SK-N-SH (cell line): ENCODE measurements at regions not wholly inside any gene's neighbourhood (a gene's known extent, or its start where the extent isn't known, plus 50 kb on each side); places are given as distances from the start of the nearest gene placed in this dataset.

Experiments used
- CHD2 ChIP-seq: fragments of 150-350 bp; IDR thresholded peaks from 2 replicates; pipeline ENCODE4 v1.6.1; 2018; ENCODE audit warnings: low read length; ENCODE audit not compliant: partially characterized antibody
- EP300 ChIP-seq, 2 experiments: IDR thresholded peaks; 2 replicates each; pipeline versions ENCODE4 v1.4.0 to v1.6.1; 2012; ENCODE audit warnings: borderline replicate concordance in 1 of 2, low read depth in 1 of 2, low read length in 1 of 2
- EZH2phosphoT487 ChIP-seq: fragments of 200-600 bp; sonication (generic); IDR thresholded peaks from 2 replicates; pipeline ENCODE4 v1.6.1; 2017; ENCODE audit warnings: low read depth, mixed run types, mild to moderate bottlenecking, antibody characterized with exemption, moderate library complexity, borderline replicate concordance
- GABPA ChIP-seq: IDR thresholded peaks from 2 replicates; pipeline ENCODE4 v1.4.0; 2012; ENCODE audit warnings: low read depth, mild to moderate bottlenecking
- MEF2A ChIP-seq: IDR thresholded peaks from 2 replicates; pipeline ENCODE4 v1.4.0; 2012; ENCODE audit warnings: low read depth, borderline replicate concordance
- POLR2AphosphoS5 ChIP-seq: IDR thresholded peaks from 2 replicates; pipeline ENCODE4 v1.6.1; 2012; ENCODE audit warnings: low read depth, low read length
- TCF12 ChIP-seq: IDR thresholded peaks from 2 replicates; pipeline ENCODE4 v1.4.0; 2012
- YY1 ChIP-seq: IDR thresholded peaks from 2 replicates; pipeline ENCODE4 v1.4.0; 2012; ENCODE audit warnings: low read depth, mild to moderate bottlenecking
- TF ChIP-seq, protein P1 (sequence below): fragments of 200-600 bp; sonication (generic); IDR thresholded peaks from 2 replicates; pipeline ENCODE4 v1.6.1; 2017; ENCODE audit warnings: antibody characterized with exemption, mild to moderate bottlenecking, moderate library complexity
- TF ChIP-seq, protein P2 (sequence below): fragments of 150-350 bp; IDR thresholded peaks from 2 replicates; pipeline ENCODE4 v1.6.1; 2017; ENCODE audit warnings: antibody characterized with exemption, low read length, low read depth, borderline replicate concordance
- TF ChIP-seq, protein P3 (sequence below): IDR thresholded peaks from 2 replicates; pipeline ENCODE4 v1.4.0; 2012; ENCODE audit warnings: low read depth, borderline replicate concordance
- TF ChIP-seq, protein P4 (sequence below): IDR thresholded peaks from 2 replicates; pipeline ENCODE4; 2012
- TF ChIP-seq, protein P5 (sequence below): IDR thresholded peaks from 2 replicates; pipeline ENCODE4 v1.6.1; 2012; ENCODE audit warnings: mild to moderate bottlenecking, low read depth, low read length, moderate library complexity
- TF ChIP-seq, protein P6 (sequence below): IDR thresholded peaks from 2 replicates; pipeline ENCODE4 v1.4.0; 2012; ENCODE audit warnings: low read depth

DNA sequence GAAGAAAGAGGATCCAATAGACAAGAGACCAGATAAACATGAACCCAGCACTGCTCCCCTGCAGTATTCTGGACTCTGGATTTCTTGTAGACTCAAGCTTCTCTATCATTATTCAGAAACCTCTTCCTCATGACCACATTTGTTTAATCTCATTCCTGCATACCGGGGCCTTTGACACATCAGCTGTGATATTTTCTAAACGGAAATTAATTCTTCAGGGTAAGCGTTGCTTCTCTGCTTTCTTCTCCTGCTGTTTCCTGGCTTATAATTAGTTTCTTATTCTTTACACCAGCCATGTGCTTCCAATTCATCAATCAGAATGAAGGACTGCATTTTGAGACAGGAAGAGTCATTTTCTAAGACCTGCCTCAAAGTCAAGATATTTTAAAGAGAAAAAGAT, 54.2 kb upstream of the TARP start:
- TF ChIP-seq, protein P1, sequence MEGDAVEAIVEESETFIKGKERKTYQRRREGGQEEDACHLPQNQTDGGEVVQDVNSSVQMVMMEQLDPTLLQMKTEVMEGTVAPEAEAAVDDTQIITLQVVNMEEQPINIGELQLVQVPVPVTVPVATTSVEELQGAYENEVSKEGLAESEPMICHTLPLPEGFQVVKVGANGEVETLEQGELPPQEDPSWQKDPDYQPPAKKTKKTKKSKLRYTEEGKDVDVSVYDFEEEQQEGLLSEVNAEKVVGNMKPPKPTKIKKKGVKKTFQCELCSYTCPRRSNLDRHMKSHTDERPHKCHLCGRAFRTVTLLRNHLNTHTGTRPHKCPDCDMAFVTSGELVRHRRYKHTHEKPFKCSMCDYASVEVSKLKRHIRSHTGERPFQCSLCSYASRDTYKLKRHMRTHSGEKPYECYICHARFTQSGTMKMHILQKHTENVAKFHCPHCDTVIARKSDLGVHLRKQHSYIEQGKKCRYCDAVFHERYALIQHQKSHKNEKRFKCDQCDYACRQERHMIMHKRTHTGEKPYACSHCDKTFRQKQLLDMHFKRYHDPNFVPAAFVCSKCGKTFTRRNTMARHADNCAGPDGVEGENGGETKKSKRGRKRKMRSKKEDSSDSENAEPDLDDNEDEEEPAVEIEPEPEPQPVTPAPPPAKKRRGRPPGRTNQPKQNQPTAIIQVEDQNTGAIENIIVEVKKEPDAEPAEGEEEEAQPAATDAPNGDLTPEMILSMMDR = no peak
- TF ChIP-seq MEF2A = no peak
- TF ChIP-seq YY1 = no peak
- TF ChIP-seq, protein P2, sequence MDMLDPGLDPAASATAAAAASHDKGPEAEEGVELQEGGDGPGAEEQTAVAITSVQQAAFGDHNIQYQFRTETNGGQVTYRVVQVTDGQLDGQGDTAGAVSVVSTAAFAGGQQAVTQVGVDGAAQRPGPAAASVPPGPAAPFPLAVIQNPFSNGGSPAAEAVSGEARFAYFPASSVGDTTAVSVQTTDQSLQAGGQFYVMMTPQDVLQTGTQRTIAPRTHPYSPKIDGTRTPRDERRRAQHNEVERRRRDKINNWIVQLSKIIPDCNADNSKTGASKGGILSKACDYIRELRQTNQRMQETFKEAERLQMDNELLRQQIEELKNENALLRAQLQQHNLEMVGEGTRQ = no peak
- TF ChIP-seq, protein P3, sequence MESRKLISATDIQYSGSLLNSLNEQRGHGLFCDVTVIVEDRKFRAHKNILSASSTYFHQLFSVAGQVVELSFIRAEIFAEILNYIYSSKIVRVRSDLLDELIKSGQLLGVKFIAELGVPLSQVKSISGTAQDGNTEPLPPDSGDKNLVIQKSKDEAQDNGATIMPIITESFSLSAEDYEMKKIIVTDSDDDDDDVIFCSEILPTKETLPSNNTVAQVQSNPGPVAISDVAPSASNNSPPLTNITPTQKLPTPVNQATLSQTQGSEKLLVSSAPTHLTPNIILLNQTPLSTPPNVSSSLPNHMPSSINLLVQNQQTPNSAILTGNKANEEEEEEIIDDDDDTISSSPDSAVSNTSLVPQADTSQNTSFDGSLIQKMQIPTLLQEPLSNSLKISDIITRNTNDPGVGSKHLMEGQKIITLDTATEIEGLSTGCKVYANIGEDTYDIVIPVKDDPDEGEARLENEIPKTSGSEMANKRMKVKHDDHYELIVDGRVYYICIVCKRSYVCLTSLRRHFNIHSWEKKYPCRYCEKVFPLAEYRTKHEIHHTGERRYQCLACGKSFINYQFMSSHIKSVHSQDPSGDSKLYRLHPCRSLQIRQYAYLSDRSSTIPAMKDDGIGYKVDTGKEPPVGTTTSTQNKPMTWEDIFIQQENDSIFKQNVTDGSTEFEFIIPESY = no peak
- TF ChIP-seq, protein P4, sequence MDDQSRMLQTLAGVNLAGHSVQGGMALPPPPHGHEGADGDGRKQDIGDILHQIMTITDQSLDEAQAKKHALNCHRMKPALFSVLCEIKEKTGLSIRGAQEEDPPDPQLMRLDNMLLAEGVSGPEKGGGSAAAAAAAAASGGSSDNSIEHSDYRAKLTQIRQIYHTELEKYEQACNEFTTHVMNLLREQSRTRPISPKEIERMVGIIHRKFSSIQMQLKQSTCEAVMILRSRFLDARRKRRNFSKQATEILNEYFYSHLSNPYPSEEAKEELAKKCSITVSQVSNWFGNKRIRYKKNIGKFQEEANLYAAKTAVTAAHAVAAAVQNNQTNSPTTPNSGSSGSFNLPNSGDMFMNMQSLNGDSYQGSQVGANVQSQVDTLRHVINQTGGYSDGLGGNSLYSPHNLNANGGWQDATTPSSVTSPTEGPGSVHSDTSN = no peak
- TF ChIP-seq, protein P5, sequence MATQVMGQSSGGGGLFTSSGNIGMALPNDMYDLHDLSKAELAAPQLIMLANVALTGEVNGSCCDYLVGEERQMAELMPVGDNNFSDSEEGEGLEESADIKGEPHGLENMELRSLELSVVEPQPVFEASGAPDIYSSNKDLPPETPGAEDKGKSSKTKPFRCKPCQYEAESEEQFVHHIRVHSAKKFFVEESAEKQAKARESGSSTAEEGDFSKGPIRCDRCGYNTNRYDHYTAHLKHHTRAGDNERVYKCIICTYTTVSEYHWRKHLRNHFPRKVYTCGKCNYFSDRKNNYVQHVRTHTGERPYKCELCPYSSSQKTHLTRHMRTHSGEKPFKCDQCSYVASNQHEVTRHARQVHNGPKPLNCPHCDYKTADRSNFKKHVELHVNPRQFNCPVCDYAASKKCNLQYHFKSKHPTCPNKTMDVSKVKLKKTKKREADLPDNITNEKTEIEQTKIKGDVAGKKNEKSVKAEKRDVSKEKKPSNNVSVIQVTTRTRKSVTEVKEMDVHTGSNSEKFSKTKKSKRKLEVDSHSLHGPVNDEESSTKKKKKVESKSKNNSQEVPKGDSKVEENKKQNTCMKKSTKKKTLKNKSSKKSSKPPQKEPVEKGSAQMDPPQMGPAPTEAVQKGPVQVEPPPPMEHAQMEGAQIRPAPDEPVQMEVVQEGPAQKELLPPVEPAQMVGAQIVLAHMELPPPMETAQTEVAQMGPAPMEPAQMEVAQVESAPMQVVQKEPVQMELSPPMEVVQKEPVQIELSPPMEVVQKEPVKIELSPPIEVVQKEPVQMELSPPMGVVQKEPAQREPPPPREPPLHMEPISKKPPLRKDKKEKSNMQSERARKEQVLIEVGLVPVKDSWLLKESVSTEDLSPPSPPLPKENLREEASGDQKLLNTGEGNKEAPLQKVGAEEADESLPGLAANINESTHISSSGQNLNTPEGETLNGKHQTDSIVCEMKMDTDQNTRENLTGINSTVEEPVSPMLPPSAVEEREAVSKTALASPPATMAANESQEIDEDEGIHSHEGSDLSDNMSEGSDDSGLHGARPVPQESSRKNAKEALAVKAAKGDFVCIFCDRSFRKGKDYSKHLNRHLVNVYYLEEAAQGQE = no peak
- no peak for TF ChIP-seq POLR2AphosphoS5
- no peak for TF ChIP-seq EZH2phosphoT487
- TF ChIP-seq EP300 (IDR thresholded peaks at IDR 0.05; ENCODE audit: borderline replicate concordance in 1 of 2, low read depth in 1 of 2, low read length in 1 of 2) = no peak
- TF ChIP-seq, protein P6, sequence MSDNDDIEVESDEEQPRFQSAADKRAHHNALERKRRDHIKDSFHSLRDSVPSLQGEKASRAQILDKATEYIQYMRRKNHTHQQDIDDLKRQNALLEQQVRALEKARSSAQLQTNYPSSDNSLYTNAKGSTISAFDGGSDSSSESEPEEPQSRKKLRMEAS = no peak
- TF ChIP-seq GABPA = no peak
- TF ChIP-seq TCF12 = no peak
- TF ChIP-seq CHD2 = no peak
